ENCODE measurements at regions not wholly inside any gene's neighbourhood (a gene's known extent, or its start where the extent isn't known, plus 50 kb on each side); places are given as distances from the start of the nearest gene placed in this dataset.

DNA sequence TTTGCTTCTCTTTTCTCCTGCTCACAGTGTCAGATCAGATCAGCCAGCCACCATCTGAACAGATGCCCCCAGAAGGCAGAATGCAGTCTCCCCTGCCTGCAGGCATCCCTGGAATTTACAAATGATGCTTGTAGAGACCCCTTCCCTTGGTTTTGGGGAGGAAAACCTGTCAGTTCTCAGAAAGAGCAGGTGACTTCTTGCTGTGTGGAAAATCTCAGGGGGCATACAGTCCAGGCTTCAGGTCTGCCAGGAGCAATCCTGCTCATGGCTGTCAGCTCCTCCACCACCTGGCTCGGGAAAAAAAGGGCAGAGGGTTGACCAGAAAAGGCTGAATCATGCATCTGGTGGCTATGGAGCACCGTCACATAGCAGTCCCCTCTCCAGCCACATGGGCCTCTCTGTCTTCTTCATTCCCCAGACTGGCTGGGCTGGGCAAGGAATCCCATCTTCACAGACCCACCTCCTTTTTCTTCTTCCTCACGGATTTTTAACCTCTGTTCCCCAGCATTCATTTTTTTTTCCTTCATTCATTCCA is 107.0 kb downstream of the KCNF1 start:
- no peak for DNase-seq

- no peak for DNase-seq
These were observed 107.9 kb downstream of the KCNF1 start for GRCh38 chr2:11019614-11020013.

DNA sequence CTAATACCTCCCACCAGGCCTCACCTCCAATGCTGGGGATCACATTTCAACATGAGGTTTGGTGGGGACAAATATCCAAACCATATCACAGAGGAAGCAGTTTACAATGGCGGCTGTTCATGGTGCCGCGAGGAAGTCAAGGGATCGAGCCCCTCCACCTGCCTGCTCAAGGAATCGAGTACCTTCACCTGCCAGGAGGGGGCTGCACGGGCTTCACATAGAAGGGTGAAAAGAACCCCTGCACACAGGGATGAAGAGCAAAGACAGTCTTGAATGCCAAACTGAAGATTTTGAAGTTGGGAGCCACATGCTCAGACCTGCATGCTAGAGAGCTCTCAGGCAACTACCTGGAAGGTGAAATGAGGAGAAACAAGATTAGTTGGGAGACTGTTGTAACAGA is 110.3 kb downstream of the KCNF1 start:
- DNase-seq, result no peak

DNA sequence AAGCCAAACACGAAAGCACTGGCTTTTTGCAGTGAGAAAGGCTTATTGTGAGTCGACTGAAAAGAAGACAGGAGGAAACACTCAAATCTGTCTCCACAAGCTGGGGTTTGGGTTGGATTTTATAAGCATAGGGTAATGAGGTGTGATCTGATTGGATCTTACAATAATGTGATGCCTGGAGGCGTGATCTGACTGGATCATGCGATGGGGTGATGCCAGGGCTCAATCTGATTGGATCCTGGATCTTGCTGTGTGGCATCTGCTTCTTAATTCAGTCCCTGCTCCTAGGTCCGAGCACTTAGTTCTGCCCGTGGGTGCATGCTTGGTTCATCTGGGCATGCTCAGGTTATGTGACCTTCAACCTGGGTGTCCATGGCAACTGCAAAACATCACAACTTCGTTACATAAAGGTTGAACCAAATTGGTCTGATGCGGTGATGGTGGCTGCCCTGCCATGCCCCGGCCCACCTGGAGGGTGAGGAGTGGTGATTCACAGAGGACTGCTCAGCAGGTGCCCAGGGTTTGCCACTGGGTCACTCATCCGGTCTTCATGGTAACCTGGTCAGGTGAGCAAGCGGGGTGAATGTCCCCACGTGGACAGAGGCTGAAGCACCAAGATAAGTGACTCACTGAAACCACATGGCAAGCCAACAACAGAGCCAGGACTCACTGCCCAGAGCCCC is 111.0 kb downstream of the KCNF1 start:
- no peak for DNase-seq

DNA sequence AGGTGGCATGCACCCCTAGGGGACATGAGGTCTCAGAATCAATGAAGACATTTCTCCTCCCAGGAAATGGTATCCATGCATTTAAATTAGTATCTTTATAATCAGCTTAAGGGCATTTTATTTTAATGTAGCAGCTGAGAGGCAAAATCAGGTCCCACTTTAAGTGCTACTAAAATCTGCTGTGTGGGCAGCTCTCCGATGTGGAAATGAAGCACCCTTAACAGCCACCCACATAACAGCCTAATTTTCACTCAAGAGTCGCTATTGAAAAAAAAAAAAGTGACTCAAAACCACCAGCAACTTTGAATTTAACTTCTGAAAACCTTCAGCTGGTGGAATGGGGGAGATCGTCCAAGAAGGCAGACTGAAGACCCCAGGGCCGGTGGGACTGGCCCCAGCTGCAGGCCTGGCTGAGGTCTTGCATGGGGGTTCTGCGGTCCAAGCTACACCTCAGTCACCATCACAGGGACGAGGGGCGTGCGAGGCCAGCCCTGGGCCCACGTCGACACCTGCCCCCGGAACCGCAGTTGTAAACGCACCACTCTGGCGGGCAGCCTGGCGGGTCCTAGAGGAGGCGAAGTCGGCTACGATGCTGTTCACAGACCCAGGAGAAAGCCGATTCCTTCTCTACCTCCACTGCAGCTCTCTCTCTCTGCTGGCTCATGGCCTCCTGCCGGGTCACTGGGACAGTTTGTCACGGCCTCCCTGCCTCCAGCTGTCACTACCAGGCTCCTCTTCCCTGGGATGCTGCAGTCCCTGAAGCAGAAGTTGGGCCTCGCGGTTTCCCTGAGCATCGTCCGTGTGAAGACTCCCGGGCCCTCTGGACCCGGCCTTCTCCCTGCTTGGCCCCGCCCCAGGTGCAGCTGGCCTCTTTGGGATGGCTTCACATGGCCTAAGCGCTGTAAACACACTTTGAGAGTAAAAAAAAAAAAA is 111.9 kb downstream of the KCNF1 start:
- no peak for DNase-seq

DNA sequence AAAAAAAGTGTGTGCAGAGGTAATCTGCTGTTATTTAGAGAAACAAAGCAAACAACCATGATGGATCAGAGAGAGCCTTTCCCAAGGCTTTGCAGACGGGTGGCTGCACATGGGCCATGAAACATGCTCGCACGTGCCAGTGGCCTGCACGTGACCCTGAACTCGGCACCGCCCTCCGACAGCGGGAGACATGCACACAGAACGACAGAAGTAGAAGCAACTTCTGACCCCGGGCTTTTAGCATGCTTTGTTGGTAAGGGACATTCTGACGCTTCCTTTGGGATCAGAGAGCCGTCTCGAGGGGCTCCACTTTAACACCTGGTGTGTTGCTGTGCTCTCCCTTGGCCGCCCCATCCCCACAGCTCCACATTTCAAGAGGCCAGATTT is 112.5 kb downstream of the KCNF1 start:
- DNase-seq, result no peak

DNA sequence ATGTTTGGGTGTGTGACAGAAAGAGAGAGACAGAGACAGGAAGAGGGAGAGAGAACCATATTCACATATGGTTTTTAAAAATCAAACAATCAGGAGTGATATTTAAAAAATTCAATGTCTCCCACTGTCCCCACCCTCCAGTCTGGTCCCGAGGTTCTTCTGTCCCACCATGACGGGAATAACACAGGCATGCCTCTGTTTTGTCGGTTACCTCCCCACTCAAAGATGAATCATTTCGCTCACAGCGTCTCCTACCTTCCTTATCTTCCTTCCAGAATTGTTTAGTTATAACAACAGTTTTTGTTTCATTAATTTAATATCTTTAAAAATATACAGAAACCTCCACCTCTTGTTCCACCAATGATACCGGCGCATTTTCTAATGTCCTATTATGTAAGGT is 113.0 kb downstream of the KCNF1 start:
- no peak for DNase-seq

- no peak for DNase-seq
These were observed 114.7 kb downstream of the KCNF1 start for GRCh38 chr2:11026286-11026921.

DNA sequence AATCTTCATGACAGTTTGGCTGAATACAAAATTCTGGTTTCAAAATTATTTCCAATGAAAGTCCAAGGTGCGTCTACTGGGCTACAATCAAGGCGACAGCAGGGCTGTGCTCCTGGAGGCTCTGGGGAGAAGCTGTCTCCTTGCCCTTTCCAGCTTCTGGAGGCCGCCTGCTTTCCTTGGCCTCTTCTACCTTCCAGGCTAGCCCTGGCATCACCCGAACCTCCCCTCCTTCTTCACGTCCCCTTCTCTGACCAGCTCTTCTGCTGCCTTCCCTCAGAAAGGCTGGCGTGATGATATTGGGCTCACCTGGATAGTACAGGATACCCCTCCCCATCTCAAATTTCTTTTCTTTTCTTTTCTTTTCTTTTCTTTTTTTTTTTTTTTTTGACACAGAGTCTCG is 115.5 kb downstream of the KCNF1 start:
- DNase-seq, result no peak

GRCh38 chr2:11028407-11028916 is 116.7 kb downstream of the KCNF1 start:
- DNase-seq, result no peak

- DNase-seq, result no peak
These were observed 117.4 kb downstream of the KCNF1 start for GRCh38 chr2:11029136-11029535.

DNA sequence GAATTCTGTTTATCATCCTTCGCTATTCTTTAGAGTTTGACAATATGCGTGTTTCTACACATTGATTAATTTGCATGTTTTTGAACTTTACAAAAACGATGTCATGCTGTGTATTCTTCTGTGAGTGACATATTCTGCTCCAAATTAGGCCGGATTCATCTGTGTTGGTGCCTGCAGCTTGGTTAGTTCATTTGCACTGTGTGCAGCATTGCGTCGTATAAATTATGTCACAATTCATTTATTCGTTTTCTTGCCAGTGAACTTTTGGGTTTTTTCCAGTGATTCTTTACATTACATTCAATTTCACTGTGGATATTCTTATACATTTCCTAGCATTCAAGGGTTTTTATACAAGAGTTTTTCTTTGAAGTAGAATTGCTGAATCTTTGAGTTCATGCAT is 118.3 kb downstream of the KCNF1 start:
- no peak for DNase-seq

DNA sequence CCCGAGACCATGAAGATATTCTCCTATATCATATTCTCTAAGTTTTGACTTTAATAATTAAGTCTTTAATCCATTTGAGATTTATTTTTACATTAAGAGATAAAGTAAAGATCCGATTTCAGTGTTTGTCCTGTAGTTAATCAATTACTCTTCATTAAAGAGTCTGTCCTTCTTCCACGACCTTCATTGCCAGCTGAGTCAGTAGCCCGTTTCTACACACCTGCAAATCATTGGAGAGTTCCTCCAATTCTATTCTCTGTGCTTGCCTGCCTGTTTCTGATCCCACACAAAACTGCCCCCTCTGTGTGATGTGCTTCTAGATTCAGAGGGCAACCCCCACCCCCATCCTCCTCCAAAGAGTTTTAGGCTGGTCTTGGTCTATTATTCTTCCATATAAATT is 119.2 kb downstream of the KCNF1 start:
- no peak for DNase-seq

DNA sequence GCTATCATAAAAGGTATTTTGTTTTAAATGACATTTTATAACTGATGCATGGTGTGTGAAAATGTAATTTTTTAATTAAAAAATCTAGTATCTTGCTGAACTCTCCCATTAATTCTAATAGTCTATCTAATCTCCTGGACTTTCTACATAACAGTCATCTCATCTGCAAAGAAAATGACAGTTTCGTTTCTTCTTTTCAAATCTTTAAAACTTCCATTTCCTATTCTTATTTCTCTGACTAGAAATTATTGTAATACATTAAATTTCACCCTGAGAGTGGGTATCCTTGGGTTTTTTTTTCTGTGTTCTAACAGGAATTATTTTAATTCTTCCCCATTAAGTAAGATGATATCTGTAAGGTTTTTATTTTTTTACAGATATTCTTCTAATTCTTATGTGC is 120.1 kb downstream of the KCNF1 start:
- no peak for DNase-seq

GRCh38 chr2:11032396-11032795 is 120.7 kb downstream of the KCNF1 start:
- no peak for DNase-seq

GRCh38 chr2:11033114-11033513 is 121.4 kb downstream of the KCNF1 start:
- no peak for DNase-seq

GRCh38 chr2:11038641-11039040 is 116.6 kb upstream of the SLC66A3 start:
- no peak for DNase-seq

DNA sequence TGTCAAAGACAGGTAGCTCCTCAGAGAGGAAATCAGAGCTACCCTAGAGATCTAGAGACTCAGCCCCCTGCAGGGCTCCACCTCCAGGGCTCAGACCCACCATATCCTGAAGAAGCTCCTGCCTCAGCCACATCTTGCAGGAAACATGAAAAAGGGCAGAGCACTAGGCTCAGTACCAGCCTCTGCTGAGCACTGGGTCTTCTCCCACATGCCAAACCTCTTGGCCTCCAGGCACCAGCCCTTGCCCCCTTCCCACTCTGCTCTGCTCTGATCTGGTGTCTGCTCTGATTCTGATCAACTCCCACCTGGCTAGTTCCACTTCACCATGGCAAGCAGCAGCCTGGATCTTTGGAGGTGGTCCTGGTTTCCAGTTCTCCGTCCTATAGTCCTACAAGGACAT is 114.3 kb upstream of the SLC66A3 start:
- DNase-seq, result no peak

DNA sequence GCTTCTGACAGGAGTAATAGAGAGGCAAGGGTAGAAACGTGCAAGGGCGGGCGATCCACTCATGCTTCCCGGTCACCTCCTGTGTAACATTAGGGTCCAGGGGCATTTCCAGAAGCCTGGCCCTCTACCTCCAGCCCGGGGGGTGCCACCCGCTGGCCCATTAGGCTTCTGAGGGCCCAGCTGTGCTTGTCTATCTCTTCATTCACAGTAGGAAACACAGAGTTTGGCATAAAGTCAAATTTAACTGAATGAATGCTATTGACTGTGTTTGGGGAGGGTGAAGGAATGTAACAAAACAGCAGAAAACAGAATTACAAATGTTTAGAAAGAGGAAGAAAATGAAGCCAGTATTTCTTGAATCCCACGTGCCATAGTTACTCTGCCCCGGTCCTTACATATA is 112.4 kb upstream of the SLC66A3 start:
- DNase-seq, result no peak

GRCh38 chr2:11043245-11043644 is 112.0 kb upstream of the SLC66A3 start:
- DNase-seq, result no peak

DNA sequence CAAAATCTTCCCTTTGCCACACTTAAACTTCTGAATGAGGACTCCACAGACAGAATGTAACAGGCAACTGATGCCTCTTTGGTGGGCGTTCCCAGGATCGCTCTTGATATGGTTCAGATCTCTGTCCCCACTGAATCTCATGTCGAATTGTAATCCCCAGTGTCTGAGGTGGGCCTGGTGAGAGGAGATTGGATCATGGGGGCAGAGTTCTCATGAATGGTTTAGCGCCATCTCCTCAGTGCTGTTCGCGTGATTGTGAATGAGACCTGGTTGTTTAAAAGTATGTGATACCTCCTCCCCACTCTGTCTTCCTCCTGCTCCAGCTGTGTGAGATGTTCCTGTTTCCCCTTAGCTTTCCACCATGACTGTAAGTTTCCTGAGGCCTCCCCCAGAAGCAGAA is 111.1 kb upstream of the SLC66A3 start:
- no peak for DNase-seq

DNA sequence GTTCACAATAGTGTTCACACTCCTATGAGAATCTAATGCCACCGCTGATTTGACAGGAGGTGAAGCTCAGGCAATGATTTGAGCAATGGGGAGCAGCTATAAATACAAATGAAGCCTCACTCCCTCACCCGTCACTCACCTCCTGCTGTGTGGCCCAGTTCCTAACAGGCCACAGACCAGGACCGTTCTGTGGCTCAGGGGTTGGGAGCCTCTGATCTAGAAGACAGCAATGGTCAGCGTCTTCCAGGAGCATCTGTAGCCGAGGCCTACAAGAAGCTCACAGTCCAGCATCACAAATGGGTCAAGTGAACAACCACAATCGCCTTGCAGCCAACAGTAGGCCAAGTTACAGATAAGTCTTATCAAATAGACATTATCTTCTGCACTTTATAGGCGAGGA is 110.0 kb upstream of the SLC66A3 start:
- DNase-seq, result no peak

GRCh38 chr2:11048335-11049008 is 106.8 kb upstream of the SLC66A3 start:
- DNase-seq, result no peak

All from stimulated activated CD8-positive, alpha-beta memory T cell treated with anti-CD3 and anti-CD28 coated beads, Interleukin-4, amount 100 ng/mL, for 48 hours (primary cell).